DOHH2 (cell line): ENCODE measurements at regions not wholly inside any gene's neighbourhood (a gene's known extent, or its start where the extent isn't known, plus 50 kb on each side); places are given as distances from the start of the nearest gene placed in this dataset.

Experiments used
- EZH2phosphoT487 ChIP-seq: fragments of 200-600 bp; sonication (generic); IDR thresholded peaks from 2 replicates; pipeline ENCODE4 v1.6.1; 2017; ENCODE audit warnings: borderline replicate concordance, mild to moderate bottlenecking, antibody characterized with exemption, low read length, moderate library complexity, mixed read lengths
- TF ChIP-seq, protein P1 (sequence below): fragments of 200-600 bp; sonication (generic); IDR thresholded peaks from one replicate; pipeline ENCODE4 v1.5.1; 2014; ENCODE audit warnings: antibody characterized with exemption, mild to moderate bottlenecking, low read depth, low read length; ENCODE audit not compliant: poor library complexity, severe bottlenecking

DNA sequence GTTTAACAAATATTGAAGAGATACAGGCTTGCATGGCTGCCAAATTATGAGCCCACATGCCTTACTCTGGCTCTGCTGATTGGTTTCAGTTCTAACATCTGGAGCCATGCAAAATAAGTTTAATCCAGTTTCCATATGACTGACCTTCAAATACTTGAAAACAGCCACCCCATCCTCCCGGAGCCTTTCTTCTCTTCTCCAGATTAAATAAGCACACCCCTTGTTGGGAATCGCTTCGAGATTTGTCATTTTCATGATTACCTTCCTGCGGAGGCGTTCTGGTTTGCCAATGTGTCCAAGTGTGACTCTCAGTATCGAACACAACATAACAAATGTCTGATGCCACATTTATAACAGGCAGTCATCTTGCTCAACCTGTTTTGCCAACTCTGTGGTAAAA, 101.6 kb upstream of the JADE1 start:
- TF ChIP-seq, protein P1, sequence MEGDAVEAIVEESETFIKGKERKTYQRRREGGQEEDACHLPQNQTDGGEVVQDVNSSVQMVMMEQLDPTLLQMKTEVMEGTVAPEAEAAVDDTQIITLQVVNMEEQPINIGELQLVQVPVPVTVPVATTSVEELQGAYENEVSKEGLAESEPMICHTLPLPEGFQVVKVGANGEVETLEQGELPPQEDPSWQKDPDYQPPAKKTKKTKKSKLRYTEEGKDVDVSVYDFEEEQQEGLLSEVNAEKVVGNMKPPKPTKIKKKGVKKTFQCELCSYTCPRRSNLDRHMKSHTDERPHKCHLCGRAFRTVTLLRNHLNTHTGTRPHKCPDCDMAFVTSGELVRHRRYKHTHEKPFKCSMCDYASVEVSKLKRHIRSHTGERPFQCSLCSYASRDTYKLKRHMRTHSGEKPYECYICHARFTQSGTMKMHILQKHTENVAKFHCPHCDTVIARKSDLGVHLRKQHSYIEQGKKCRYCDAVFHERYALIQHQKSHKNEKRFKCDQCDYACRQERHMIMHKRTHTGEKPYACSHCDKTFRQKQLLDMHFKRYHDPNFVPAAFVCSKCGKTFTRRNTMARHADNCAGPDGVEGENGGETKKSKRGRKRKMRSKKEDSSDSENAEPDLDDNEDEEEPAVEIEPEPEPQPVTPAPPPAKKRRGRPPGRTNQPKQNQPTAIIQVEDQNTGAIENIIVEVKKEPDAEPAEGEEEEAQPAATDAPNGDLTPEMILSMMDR: no peak
- TF ChIP-seq EZH2phosphoT487: no peak
